Neural cell (in vitro differentiated cells): ENCODE measurements at regions not wholly inside any gene's neighbourhood (a gene's known extent, or its start where the extent isn't known, plus 50 kb on each side); places are given as distances from the start of the nearest gene placed in this dataset.

Source experiments
- H2AFZ ChIP-seq: fragments of 200-600, 300-800 bp; sonication (generic), shearing (Covaris generic); 2 replicates; pipeline ENCODE4 v1.6.0; 2014; ENCODE audit warnings: low read depth, mild to moderate bottlenecking, antibody characterized with exemption, low read length, moderate library complexity
- H3F3A ChIP-seq: fragments of 200-600 bp; shearing (Covaris generic); 2 replicates; pipeline ENCODE4 v1.6.1; 2016; ENCODE audit warnings: mild to moderate bottlenecking, moderate library complexity, mixed read lengths, antibody characterized with exemption, low read length; ENCODE audit not compliant: insufficient read depth, poor library complexity, severe bottlenecking
- H3K27ac ChIP-seq: fragments of 200-600, 300-800 bp; sonication (generic), shearing (Covaris generic); 2 replicates; pipeline ENCODE4 v1.5.1; 2014; ENCODE audit warnings: mild to moderate bottlenecking, low read length, moderate library complexity
- H3K27me3 ChIP-seq: fragments of 300-800, 200-600 bp; sonication (generic), shearing (Covaris generic); 2 replicates; pipeline ENCODE4 v1.6.0; 2014; ENCODE audit warnings: mild to moderate bottlenecking, low read depth, low read length, moderate library complexity; ENCODE audit not compliant: insufficient read depth
- H3K36me3 ChIP-seq: fragments of 300-800, 200-600 bp; sonication (generic), shearing (Covaris generic); 2 replicates; pipeline ENCODE4 v1.5.1; 2014; ENCODE audit warnings: mild to moderate bottlenecking, antibody characterized with exemption, low read length, moderate library complexity; ENCODE audit not compliant: insufficient read depth
- H3K4me2 ChIP-seq: fragments of 300-800, 200-600 bp; sonication (generic), shearing (Covaris generic); 2 replicates; pipeline ENCODE4 v1.6.0; 2014; ENCODE audit warnings: mild to moderate bottlenecking, low read length
- H3K4me3 ChIP-seq: fragments of 300-800, 200-600 bp; sonication (generic), shearing (Covaris generic); 2 replicates; pipeline ENCODE4 v1.5.1; 2014; ENCODE audit warnings: mild to moderate bottlenecking, low read length, moderate library complexity
- H3K79me2 ChIP-seq: fragments of 200-600 bp; shearing (Covaris generic); replicated peaks from 2 replicates; pipeline ENCODE4 v1.6.0; 2014; ENCODE audit warnings: mild to moderate bottlenecking, low read length, moderate library complexity; ENCODE audit not compliant: insufficient read depth
- H3K9ac ChIP-seq: fragments of 300-800, 200-600 bp; sonication (generic), shearing (Covaris generic); 2 replicates; pipeline ENCODE4 v1.6.1; 2016; ENCODE audit warnings: mild to moderate bottlenecking, low read length, mixed read lengths
- H3K9me2 ChIP-seq: fragments of 200-600 bp; shearing (Covaris generic); 2 replicates; pipeline ENCODE4 v1.6.1; 2016; ENCODE audit warnings: mild to moderate bottlenecking, low read length, mixed read lengths; ENCODE audit not compliant: insufficient read depth
- H3K9me3 ChIP-seq: fragments of 200-600, 300-800 bp; sonication (generic), shearing (Covaris generic); 2 replicates; pipeline ENCODE4 v1.6.1; 2016; ENCODE audit warnings: mild to moderate bottlenecking, mixed run types, low read length, moderate library complexity, mixed read lengths
- H4K20me1 ChIP-seq: fragments of 200-600 bp; shearing (Covaris generic); 2 replicates; pipeline ENCODE4 v1.6.1; 2016; ENCODE audit warnings: mild to moderate bottlenecking, mixed run types; ENCODE audit not compliant: insufficient read depth
- EP300 ChIP-seq: fragments of 450-650 bp; conservative IDR thresholded peaks from 2 replicates; pipeline ENCODE4 v1.6.1; 2014; ENCODE audit warnings: antibody characterized with exemption, mild to moderate bottlenecking, moderate library complexity; ENCODE audit not compliant: poor library complexity, severe bottlenecking
- EZH2 ChIP-seq: fragments of 200-600, 300-800 bp; shearing (Covaris generic), sonication (generic); IDR thresholded peaks from 2 replicates; pipeline ENCODE4 v1.6.1; 2014; ENCODE audit warnings: antibody characterized with exemption, low read length, borderline replicate concordance, mild to moderate bottlenecking; ENCODE audit not compliant: insufficient read depth, poor library complexity, severe bottlenecking
- MXI1 ChIP-seq: fragments of 450-650 bp; conservative IDR thresholded peaks from 2 replicates; pipeline ENCODE4 v1.6.1; 2014; ENCODE audit warnings: antibody characterized with exemption, mild to moderate bottlenecking; ENCODE audit not compliant: poor library complexity, severe bottlenecking
- POLR2AphosphoS5 ChIP-seq: IDR thresholded peaks from 2 replicates; pipeline ENCODE4 v1.6.1; 2012
- RAD21 ChIP-seq: fragments of 450-650 bp; conservative IDR thresholded peaks from 2 replicates; pipeline ENCODE4 v1.6.1; 2014; ENCODE audit warnings: antibody characterized with exemption, mild to moderate bottlenecking, moderate library complexity
- REST ChIP-seq: IDR thresholded peaks from 2 replicates; pipeline ENCODE4 v1.6.1; 2012; ENCODE audit warnings: borderline replicate concordance
- SMC3 ChIP-seq: fragments of 450-650 bp; conservative IDR thresholded peaks from 2 replicates; pipeline ENCODE4 v1.6.1; 2014; ENCODE audit warnings: antibody characterized with exemption, mild to moderate bottlenecking, moderate library complexity; ENCODE audit not compliant: poor library complexity
- TAF1 ChIP-seq: IDR thresholded peaks from 2 replicates; pipeline ENCODE4 v1.6.1; 2012; ENCODE audit warnings: low read depth
- TF ChIP-seq, protein P1 (sequence below): fragments of 450-650 bp; IDR thresholded peaks from 2 replicates; pipeline ENCODE4 v1.5.1; 2014; ENCODE audit warnings: antibody characterized with exemption, mild to moderate bottlenecking, moderate library complexity; ENCODE audit not compliant: poor library complexity, severe bottlenecking

- H3K27ac ChIP-seq, result no peak overlapping the region
- H3K4me2 ChIP-seq, result no peak overlapping the region
- no peaks in the 10 kb centered on the region for H3K9me2 ChIP-seq
- H3K4me3 ChIP-seq, result no peak overlapping the region
- TF ChIP-seq TAF1 (no peak), RAD21 (no peak), EP300 (no peak), MXI1 (no peak), REST (no peak), POLR2AphosphoS5 (no peak), EZH2 (no peak), SMC3 (no peak)
- TF ChIP-seq, protein P1, sequence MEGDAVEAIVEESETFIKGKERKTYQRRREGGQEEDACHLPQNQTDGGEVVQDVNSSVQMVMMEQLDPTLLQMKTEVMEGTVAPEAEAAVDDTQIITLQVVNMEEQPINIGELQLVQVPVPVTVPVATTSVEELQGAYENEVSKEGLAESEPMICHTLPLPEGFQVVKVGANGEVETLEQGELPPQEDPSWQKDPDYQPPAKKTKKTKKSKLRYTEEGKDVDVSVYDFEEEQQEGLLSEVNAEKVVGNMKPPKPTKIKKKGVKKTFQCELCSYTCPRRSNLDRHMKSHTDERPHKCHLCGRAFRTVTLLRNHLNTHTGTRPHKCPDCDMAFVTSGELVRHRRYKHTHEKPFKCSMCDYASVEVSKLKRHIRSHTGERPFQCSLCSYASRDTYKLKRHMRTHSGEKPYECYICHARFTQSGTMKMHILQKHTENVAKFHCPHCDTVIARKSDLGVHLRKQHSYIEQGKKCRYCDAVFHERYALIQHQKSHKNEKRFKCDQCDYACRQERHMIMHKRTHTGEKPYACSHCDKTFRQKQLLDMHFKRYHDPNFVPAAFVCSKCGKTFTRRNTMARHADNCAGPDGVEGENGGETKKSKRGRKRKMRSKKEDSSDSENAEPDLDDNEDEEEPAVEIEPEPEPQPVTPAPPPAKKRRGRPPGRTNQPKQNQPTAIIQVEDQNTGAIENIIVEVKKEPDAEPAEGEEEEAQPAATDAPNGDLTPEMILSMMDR, result no peak
- H3K9me3 ChIP-seq, result no peaks in the 10 kb centered on the region
- no peak overlapping the region for H3K9ac ChIP-seq
- no peaks in the 10 kb centered on the region for H3K36me3 ChIP-seq
- H3F3A ChIP-seq, result no peaks in the 10 kb centered on the region
- no peaks in the 10 kb centered on the region for H3K79me2 ChIP-seq
- H4K20me1 ChIP-seq, result no peaks in the 10 kb centered on the region
- no peak overlapping the region for H2AFZ ChIP-seq
- H3K27me3 ChIP-seq, result no peaks in the 10 kb centered on the region
Measured at GRCh38 chr12:132419631-132420246, 70.2 kb upstream of the FBRSL1 start.

GRCh38 chr12:132418393-132418925 is 71.5 kb upstream of the FBRSL1 start:
- Histone ChIP-seq H3K27me3 (no peaks in the 10 kb centered on the region), H3K9ac (no peak overlapping the region), H3K9me3 (no peaks in the 10 kb centered on the region), H3K4me3 (no peak overlapping the region), H3K36me3 (no peaks in the 10 kb centered on the region), H3F3A (no peaks in the 10 kb centered on the region), H3K4me2 (no peak overlapping the region), H3K79me2 (no peaks in the 10 kb centered on the region), H4K20me1 (no peaks in the 10 kb centered on the region), H3K9me2 (no peaks in the 10 kb centered on the region), H3K27ac (no peak overlapping the region), H2AFZ (no peak overlapping the region)
- TF ChIP-seq TAF1, result no peak
- TF ChIP-seq RAD21, result no peak
- TF ChIP-seq, protein P1, result no peak
- TF ChIP-seq MXI1, result no peak
- no peak for TF ChIP-seq EP300
- no peak for TF ChIP-seq REST
